Erythroblast (primary cell): ENCODE measurements at regions not wholly inside any gene's neighbourhood (a gene's known extent, or its start where the extent isn't known, plus 50 kb on each side); places are given as distances from the start of the nearest gene placed in this dataset.

Experiments used
- GATA1 ChIP-seq: IDR thresholded peaks from 2 replicates; pipeline ENCODE4 v1.6.1; 2011; ENCODE audit warnings: low read depth, mild to moderate bottlenecking, control low read depth, low read length, moderate library complexity
- POLR2A ChIP-seq: IDR thresholded peaks from 2 replicates; pipeline ENCODE4 v1.6.1; 2011; ENCODE audit warnings: mild to moderate bottlenecking, low read length

DNA sequence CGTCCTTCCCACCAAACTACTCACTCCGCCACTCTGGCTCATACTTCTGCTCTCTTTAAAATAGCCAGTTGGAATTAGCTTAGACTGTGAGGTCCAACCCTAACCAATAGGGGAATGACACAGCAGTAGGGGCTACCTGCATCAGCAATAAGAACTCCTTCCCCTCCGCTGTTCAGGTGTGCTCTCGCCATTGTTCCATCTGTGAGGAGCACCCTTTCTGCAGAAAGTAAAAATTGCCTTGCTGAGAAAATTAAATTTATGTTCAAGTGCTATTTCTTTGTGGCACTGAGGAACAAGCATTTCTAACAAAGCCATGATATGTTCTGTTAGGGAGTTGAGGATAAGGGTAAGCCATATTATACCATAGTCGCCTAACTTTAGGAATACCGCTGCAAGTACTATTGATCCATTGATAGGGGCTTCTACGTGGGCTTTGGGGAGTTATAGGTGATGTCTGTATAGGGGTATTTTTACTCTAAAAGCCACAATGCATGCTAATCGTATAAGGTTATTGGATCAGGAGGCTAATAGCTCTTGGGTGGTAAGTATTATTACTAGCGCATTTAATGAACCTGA, 1269.5 kb downstream of the TYW1 start:
- no peak for TF ChIP-seq POLR2A
- no peak for TF ChIP-seq GATA1
